ENCODE measurements at regions not wholly inside any gene's neighbourhood (a gene's known extent, or its start where the extent isn't known, plus 50 kb on each side); places are given as distances from the start of the nearest gene placed in this dataset.

DNA sequence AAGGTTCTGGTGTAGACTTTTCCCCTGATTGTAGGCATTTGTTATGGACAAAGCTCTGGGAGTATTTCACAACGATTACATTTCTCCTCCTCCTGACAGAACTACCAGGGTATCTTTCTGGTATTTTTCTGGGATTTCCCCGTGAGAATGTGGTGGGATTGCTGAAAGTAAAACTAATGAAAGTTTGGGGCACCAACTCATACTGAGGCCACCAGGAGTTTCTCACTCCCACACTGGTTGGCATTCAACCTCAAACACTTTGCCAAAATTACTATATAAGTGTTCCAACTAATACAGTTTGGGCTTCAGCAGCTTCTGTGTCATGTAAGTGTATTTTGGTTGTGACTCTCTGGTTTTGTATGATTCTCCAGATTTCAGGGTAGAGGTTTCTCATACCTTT, 855.1 kb downstream of the GLUD2 start:
- no peaks in the 10 kb centered on the region for H3K27me3 ChIP-seq (ENCODE audit: control insufficient read depth in 3 of 3, insufficient read depth in 3 of 3, low read length in 3 of 3)
- WGBS, 3 donors: 73 to 86% (median 75%) methylated on average over 2 of the region's 2 CpGs
- H3K4me3 ChIP-seq (ENCODE audit: low read depth in 1 of 3, low read length in 3 of 3): no peak overlapping the region
- H3K4me1 ChIP-seq (ENCODE audit: control insufficient read depth in 3 of 3, insufficient read depth in 2 of 3, low read depth in 1 of 3, low read length in 2 of 3): no peaks in the 10 kb centered on the region
- DNase-seq (no peak), FAIRE-seq (no peak)
- no peak overlapping the region for H3K27ac ChIP-seq (ENCODE audit: low read depth in 1 of 3, low read length in 2 of 3)
- H3K36me3 ChIP-seq (ENCODE audit: control insufficient read depth in 3 of 3, insufficient read depth in 2 of 3, low read depth in 1 of 3, low read length in 3 of 3): no peaks in the 10 kb centered on the region
- H3K9me3 ChIP-seq (ENCODE audit: control insufficient read depth in 2 of 2, insufficient read depth in 1 of 2, low read depth in 1 of 2, low read length in 1 of 2): no peaks in the 10 kb centered on the region

DNA sequence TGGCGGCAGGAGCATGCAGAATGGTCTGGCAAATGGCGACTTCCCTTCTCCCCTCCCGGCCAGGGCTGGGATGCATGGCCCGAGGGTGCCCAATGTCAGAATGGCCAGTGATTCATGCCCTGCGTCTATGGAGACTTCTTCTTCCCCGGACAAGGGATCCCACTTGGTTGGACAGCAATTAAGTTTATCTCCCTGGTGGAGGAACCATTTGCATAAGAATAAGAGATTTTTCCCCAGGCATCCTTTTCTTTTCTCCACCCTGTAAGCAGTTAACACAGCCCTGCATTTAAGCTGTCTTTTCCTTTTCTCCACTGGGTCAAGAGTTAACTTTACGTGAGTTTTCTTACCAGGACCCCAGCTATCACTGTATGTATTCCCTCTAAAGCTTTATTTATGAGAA, 856.6 kb downstream of the GLUD2 start:
- 82 to 88% (median 87%) methylated on average over 7 of the region's 7 CpGs for WGBS, 3 donors
- H3K27ac ChIP-seq (ENCODE audit: low read depth in 1 of 3, low read length in 2 of 3): no peak overlapping the region
- H3K4me3 ChIP-seq (ENCODE audit: low read depth in 1 of 3, low read length in 3 of 3): no peak overlapping the region
- H3K36me3 ChIP-seq (ENCODE audit: control insufficient read depth in 3 of 3, insufficient read depth in 2 of 3, low read depth in 1 of 3, low read length in 3 of 3): no peaks in the 10 kb centered on the region
- H3K9me3 ChIP-seq (ENCODE audit: control insufficient read depth in 2 of 2, insufficient read depth in 1 of 2, low read depth in 1 of 2, low read length in 1 of 2): peaks cover 0 to 3% of the 10 kb centered on the region in 2 donors
- DNase-seq (no peak), FAIRE-seq (no peak)
- no peaks in the 10 kb centered on the region for H3K4me1 ChIP-seq (ENCODE audit: control insufficient read depth in 3 of 3, insufficient read depth in 2 of 3, low read depth in 1 of 3, low read length in 2 of 3)
- H3K27me3 ChIP-seq (ENCODE audit: control insufficient read depth in 3 of 3, insufficient read depth in 3 of 3, low read length in 3 of 3): no peaks in the 10 kb centered on the region

DNA sequence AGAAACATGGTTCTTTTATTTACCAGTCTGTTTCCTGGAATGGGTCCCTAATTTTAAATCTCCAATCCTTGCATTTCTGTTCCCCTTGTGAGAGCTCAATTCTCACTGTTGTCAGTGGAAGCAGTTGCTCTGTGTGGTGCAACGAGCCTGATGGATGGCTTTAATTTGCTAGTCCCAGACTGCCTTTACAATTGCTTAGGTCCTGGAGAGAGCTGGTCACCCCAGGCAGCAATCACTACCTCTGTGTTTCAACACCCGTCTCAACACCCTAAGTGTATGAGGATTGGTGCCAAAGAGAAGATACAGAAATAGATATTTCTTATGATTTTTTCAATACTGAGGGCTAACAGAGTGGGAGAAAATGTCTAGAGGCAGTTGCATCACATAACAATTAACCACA, 873.8 kb downstream of the GLUD2 start:
- Histone ChIP-seq H3K36me3 (ENCODE audit: control insufficient read depth in 3 of 3, insufficient read depth in 2 of 3, low read depth in 1 of 3, low read length in 3 of 3) (no peaks in the 10 kb centered on the region), H3K4me1 (ENCODE audit: control insufficient read depth in 3 of 3, insufficient read depth in 2 of 3, low read depth in 1 of 3, low read length in 2 of 3) (no peaks in the 10 kb centered on the region), H3K27ac (ENCODE audit: low read depth in 1 of 3, low read length in 2 of 3) (no peak overlapping the region), H3K4me3 (ENCODE audit: low read depth in 1 of 3, low read length in 3 of 3) (no peak overlapping the region), H3K27me3 (ENCODE audit: control insufficient read depth in 3 of 3, insufficient read depth in 3 of 3, low read length in 3 of 3) (no peaks in the 10 kb centered on the region), H3K9me3 (ENCODE audit: control insufficient read depth in 2 of 2, insufficient read depth in 1 of 2, low read depth in 1 of 2, low read length in 1 of 2) (no peaks in the 10 kb centered on the region)
- DNase-seq: no peak
- WGBS, 3 donors: 32 to 40% (median 34%) methylated on average over 2 of the region's 2 CpGs
- no peak for FAIRE-seq

DNA sequence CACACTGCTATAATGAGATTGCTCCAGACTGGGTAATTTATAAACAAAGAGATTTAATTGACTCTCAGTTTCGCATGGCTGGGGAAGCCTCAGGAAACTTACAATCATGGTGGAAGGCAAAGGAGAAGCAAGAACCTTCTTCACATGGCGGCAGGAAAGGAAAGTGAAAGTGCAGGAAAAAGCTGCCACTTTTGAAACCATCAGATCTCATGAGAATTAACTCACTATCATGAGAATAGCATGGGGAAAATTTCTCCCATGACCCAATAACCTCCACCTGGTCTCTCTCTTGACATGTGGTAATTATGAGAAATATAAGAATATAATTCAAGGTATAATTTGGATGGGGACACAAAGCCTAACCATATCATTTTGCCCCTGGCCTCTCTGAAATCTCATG, 884.2 kb downstream of the GLUD2 start:
- H3K4me1 ChIP-seq (ENCODE audit: control insufficient read depth in 3 of 3, insufficient read depth in 2 of 3, low read depth in 1 of 3, low read length in 2 of 3): no peaks in the 10 kb centered on the region

DNA sequence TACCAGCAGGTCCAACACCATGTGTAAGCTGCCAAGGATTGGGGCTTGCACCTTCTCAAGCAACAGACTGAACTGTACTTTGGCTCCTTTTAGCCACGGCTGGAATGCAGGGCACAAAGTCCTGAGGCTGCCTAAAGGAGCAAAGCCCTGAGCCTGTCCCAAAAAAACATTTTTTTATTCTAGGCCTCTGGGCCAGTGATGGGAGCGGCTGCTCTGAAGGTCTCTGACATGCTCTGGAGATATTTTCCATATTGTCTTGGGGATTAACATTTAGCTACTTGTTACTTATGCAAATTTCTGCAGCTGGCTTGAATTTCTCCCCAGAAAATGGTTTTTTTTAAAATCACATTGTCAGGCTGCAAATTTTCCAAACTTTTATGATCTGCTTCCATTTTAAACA, 885.3 kb downstream of the GLUD2 start:
- Histone ChIP-seq H3K27me3 (ENCODE audit: control insufficient read depth in 3 of 3, insufficient read depth in 3 of 3, low read length in 3 of 3) (no peaks in the 10 kb centered on the region), H3K4me3 (ENCODE audit: low read depth in 1 of 3, low read length in 3 of 3) (no peak overlapping the region), H3K4me1 (ENCODE audit: control insufficient read depth in 3 of 3, insufficient read depth in 2 of 3, low read depth in 1 of 3, low read length in 2 of 3) (no peaks in the 10 kb centered on the region), H3K36me3 (ENCODE audit: control insufficient read depth in 3 of 3, insufficient read depth in 2 of 3, low read depth in 1 of 3, low read length in 3 of 3) (no peaks in the 10 kb centered on the region), H3K9me3 (ENCODE audit: control insufficient read depth in 2 of 2, insufficient read depth in 1 of 2, low read depth in 1 of 2, low read length in 1 of 2) (peaks cover 0 to 6% of the 10 kb centered on the region in 2 donors), H3K27ac (ENCODE audit: low read depth in 1 of 3, low read length in 2 of 3) (no peak overlapping the region)
- WGBS, 3 donors: 42 to 77% (median 65%) methylated on average over 2 of the region's 2 CpGs
- DNase-seq: no peak
- FAIRE-seq: no peak

More for the DNA sequence above, 884.2 kb downstream of the GLUD2 start:
- Histone ChIP-seq H3K36me3 (ENCODE audit: control insufficient read depth in 3 of 3, insufficient read depth in 2 of 3, low read depth in 1 of 3, low read length in 3 of 3) (no peaks in the 10 kb centered on the region), H3K9me3 (ENCODE audit: control insufficient read depth in 2 of 2, insufficient read depth in 1 of 2, low read depth in 1 of 2, low read length in 1 of 2) (peaks cover 0 to 6% of the 10 kb centered on the region in 2 donors), H3K27me3 (ENCODE audit: control insufficient read depth in 3 of 3, insufficient read depth in 3 of 3, low read length in 3 of 3) (no peaks in the 10 kb centered on the region), H3K4me3 (ENCODE audit: low read depth in 1 of 3, low read length in 3 of 3) (no peak overlapping the region), H3K27ac (ENCODE audit: low read depth in 1 of 3, low read length in 2 of 3) (no peak overlapping the region)
- DNase-seq (no peak), FAIRE-seq (no peak)
- 79 to 95% (median 84%) methylated on average over 2 of the region's 2 CpGs for WGBS, 3 donors

DNA sequence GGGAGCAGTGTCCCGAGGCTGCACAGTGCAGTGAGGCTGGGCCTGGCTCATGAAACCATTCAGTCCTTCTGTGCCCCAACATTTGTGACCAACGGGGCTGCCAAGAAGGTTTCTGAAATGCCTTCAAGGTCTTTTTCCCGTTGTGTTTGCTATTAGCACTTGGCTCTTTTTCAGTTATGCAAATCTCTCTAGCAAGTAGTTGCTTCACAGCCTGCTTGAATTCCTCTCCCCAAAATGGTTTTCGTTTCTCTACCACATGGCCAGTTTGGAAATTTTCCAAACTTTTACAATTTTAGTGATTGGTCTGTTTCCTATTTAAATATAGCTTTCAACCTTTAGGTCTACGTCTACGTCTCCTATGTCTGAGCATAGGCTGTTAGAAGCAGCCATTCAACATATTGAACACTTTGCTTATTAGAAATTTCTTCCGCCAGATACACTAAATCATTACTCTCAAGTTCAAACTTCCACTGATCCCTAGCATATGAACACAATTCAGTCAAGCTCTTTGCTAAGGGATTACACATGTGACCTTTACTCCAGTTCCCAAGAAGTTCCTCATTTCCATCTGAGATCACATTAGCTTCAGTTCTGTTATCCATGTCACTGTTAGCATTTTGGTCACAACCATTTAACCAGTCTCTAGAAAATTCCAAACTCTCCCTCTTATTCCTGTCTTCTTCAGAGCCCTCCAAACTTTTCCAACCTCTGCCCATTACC, 901.8 kb downstream of the GLUD2 start:
- no peaks in the 10 kb centered on the region for H3K4me1 ChIP-seq (ENCODE audit: control insufficient read depth in 3 of 3, insufficient read depth in 2 of 3, low read depth in 1 of 3, low read length in 2 of 3)
- FAIRE-seq (no peak), DNase-seq (no peak)
- no peak overlapping the region for H3K4me3 ChIP-seq (ENCODE audit: low read depth in 1 of 3, low read length in 3 of 3)
- no peaks in the 10 kb centered on the region for H3K27me3 ChIP-seq (ENCODE audit: control insufficient read depth in 3 of 3, insufficient read depth in 3 of 3, low read length in 3 of 3)
- no peaks in the 10 kb centered on the region for H3K36me3 ChIP-seq (ENCODE audit: control insufficient read depth in 3 of 3, insufficient read depth in 2 of 3, low read depth in 1 of 3, low read length in 3 of 3)
- H3K27ac ChIP-seq (ENCODE audit: low read depth in 1 of 3, low read length in 2 of 3): no peak overlapping the region
- 59 to 77% (median 63%) methylated on average over 7 of the region's 7 CpGs for WGBS, 3 donors
- H3K9me3 ChIP-seq (ENCODE audit: control insufficient read depth in 2 of 2, insufficient read depth in 1 of 2, low read depth in 1 of 2, low read length in 1 of 2): peaks cover 0 to under 1% of the 10 kb centered on the region in 2 donors

DNA sequence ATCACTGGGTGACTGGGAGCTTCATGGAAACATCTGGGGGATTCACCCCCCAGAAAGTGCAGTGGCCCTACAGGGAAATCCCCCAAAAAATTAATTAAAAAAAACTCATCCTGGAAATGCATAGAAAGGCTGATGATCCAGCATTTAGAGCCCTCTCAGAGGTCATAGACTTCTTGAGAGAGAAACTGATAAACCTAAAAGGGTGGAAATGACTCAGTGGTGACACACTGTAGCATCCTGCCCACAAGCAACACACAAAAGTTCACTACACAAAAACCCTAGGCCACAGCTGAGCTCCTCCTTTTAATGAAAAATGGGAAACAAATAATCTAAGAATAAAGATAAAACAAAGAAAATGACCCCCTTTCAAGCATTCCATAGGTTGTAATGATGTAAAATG, 911.5 kb downstream of the GLUD2 start:
- FAIRE-seq (no peak), DNase-seq (no peak)
- Histone ChIP-seq H3K9me3 (ENCODE audit: control insufficient read depth in 2 of 2, insufficient read depth in 1 of 2, low read depth in 1 of 2, low read length in 1 of 2) (peaks cover 0 to 11% of the 10 kb centered on the region in 2 donors), H3K27me3 (ENCODE audit: control insufficient read depth in 3 of 3, insufficient read depth in 3 of 3, low read length in 3 of 3) (no peaks in the 10 kb centered on the region), H3K27ac (ENCODE audit: low read depth in 1 of 3, low read length in 2 of 3) (no peak overlapping the region), H3K4me1 (ENCODE audit: control insufficient read depth in 3 of 3, insufficient read depth in 2 of 3, low read depth in 1 of 3, low read length in 2 of 3) (no peaks in the 10 kb centered on the region), H3K36me3 (ENCODE audit: control insufficient read depth in 3 of 3, insufficient read depth in 2 of 3, low read depth in 1 of 3, low read length in 3 of 3) (no peaks in the 10 kb centered on the region), H3K4me3 (ENCODE audit: low read depth in 1 of 3, low read length in 3 of 3) (no peak overlapping the region)

DNA sequence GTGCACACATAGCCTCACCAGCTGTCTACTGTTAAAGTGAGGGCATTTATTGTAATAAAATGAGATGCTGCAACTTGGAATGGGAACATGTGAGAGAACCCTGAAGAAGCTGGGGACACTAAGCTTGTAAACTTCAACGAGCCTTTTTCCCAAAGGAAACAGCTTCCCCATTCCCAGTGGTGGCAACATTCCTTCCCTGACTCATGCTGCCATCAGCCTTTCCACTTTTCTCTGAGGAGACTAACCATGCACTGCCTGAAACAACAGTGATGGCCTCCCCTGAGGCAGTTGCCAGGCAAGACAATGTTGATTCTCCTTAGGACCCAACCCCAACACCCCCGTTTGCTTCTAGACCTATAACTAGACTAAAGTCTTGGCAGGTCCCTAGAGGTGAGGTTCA, 928.3 kb downstream of the GLUD2 start:
- WGBS, 3 donors: 66 to 77% (median 76%) methylated on average over 2 of the region's 2 CpGs
- Histone ChIP-seq H3K36me3 (ENCODE audit: control insufficient read depth in 3 of 3, insufficient read depth in 2 of 3, low read depth in 1 of 3, low read length in 3 of 3) (no peaks in the 10 kb centered on the region), H3K4me3 (ENCODE audit: low read depth in 1 of 3, low read length in 3 of 3) (no peak overlapping the region), H3K27ac (ENCODE audit: low read depth in 1 of 3, low read length in 2 of 3) (no peak overlapping the region), H3K4me1 (ENCODE audit: control insufficient read depth in 3 of 3, insufficient read depth in 2 of 3, low read depth in 1 of 3, low read length in 2 of 3) (no peaks in the 10 kb centered on the region), H3K9me3 (ENCODE audit: control insufficient read depth in 2 of 2, insufficient read depth in 1 of 2, low read depth in 1 of 2, low read length in 1 of 2) (peaks cover 0 to 10% of the 10 kb centered on the region in 2 donors), H3K27me3 (ENCODE audit: control insufficient read depth in 3 of 3, insufficient read depth in 3 of 3, low read length in 3 of 3) (no peaks in the 10 kb centered on the region)
- FAIRE-seq: no peak
- DNase-seq: no peak

DNA sequence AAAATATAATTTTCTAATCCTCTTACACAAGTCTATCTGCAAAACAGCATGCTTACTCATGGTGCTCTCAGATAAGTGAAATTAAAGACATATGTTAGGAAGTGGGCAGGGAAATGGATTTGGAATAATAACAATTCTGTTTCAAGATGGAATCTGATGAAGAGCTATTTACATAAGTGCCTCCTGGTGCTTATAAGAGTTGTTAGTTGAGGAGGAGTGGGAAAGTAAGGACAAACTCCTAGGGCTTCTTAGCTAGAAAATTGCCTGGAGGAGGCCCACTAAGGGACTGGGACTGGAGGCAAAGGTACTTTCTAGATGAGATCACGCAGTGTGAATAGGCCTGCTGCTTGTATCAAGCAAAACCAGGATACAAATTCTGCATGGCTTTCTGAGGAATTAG, 939.8 kb downstream of the GLUD2 start:
- no peak overlapping the region for H3K4me3 ChIP-seq (ENCODE audit: low read depth in 1 of 3, low read length in 3 of 3)

More for the DNA sequence above, 939.8 kb downstream of the GLUD2 start:
- H3K27me3 ChIP-seq (ENCODE audit: control insufficient read depth in 3 of 3, insufficient read depth in 3 of 3, low read length in 3 of 3): no peaks in the 10 kb centered on the region
- H3K9me3 ChIP-seq (ENCODE audit: control insufficient read depth in 2 of 2, insufficient read depth in 1 of 2, low read depth in 1 of 2, low read length in 1 of 2): no peaks in the 10 kb centered on the region
- H3K36me3 ChIP-seq (ENCODE audit: control insufficient read depth in 3 of 3, insufficient read depth in 2 of 3, low read depth in 1 of 3, low read length in 3 of 3): no peaks in the 10 kb centered on the region
- no peak overlapping the region for H3K27ac ChIP-seq (ENCODE audit: low read depth in 1 of 3, low read length in 2 of 3)
- FAIRE-seq: no peak
- H3K4me1 ChIP-seq (ENCODE audit: control insufficient read depth in 3 of 3, insufficient read depth in 2 of 3, low read depth in 1 of 3, low read length in 2 of 3): no peaks in the 10 kb centered on the region
- DNase-seq: no peak
- WGBS, 3 donors: 81 to 91% (median 86%) methylated on average over 1 of the region's 1 CpG
